ENCODE measurements at regions not wholly inside any gene's neighbourhood (a gene's known extent, or its start where the extent isn't known, plus 50 kb on each side); places are given as distances from the start of the nearest gene placed in this dataset.

GRCh38 chr1:58346036-58346355, 200.5 kb downstream of the OMA1 start:
- ChIA-PET POLR2A (no interaction called here), CTCF (interaction anchor here (1.0 to 1.4 kb wide), 3 partner anchors 10 to 21 kb away, joined by 3 to 4 read pairs (median 4); no protein-coding TSS in a partner anchor)
- TF ChIP-seq CTCF (IDR thresholded peaks at IDR 0.05; ENCODE audit: control extremely low read depth, extremely low read depth, low read depth, missing control alignments) = no peak
- no peak for DNase-seq (ENCODE audit: extremely low spot score)

GRCh38 chr1:58345215-58346035, 201.1 kb downstream of the OMA1 start:
- CTCF ChIA-PET = interaction anchor here (1.0 kb wide), 1 partner anchor 9 kb away, joined by 4 read pairs; no protein-coding TSS in a partner anchor
- DNase-seq (ENCODE audit: extremely low spot score) = no peak

GRCh38 chr1:58340185-58340584, 206.3 kb downstream of the OMA1 start:
- POLR2A ChIA-PET = no interaction called here
- CTCF ChIA-PET = no interaction called here
- no peak for TF ChIP-seq CTCF (IDR thresholded peaks at IDR 0.05; ENCODE audit: control extremely low read depth, extremely low read depth, low read depth, missing control alignments)
- DNase-seq (ENCODE audit: extremely low spot score) = no peak

More at GRCh38 chr1:58345215-58346035, 201.1 kb downstream of the OMA1 start:
- POLR2A ChIA-PET = no interaction called here
- no peak for TF ChIP-seq CTCF (IDR thresholded peaks at IDR 0.05; ENCODE audit: control extremely low read depth, extremely low read depth, low read depth, missing control alignments)

- no peak for DNase-seq (ENCODE audit: extremely low spot score)
- POLR2A ChIA-PET = no interaction called here
- CTCF ChIA-PET = no interaction called here
- no peak for TF ChIP-seq CTCF (IDR thresholded peaks at IDR 0.05; ENCODE audit: control extremely low read depth, extremely low read depth, low read depth, missing control alignments)
These were observed 208.4 kb downstream of the OMA1 start for GRCh38 chr1:58338081-58338480.

GRCh38 chr1:58333511-58333910, 213.0 kb downstream of the OMA1 start:
- no peak for DNase-seq (ENCODE audit: extremely low spot score)
- ChIA-PET POLR2A (no interaction called here), CTCF (no interaction called here)
- no peak for TF ChIP-seq CTCF (IDR thresholded peaks at IDR 0.05; ENCODE audit: control extremely low read depth, extremely low read depth, low read depth, missing control alignments)

GRCh38 chr1:58331156-58331555, 215.4 kb downstream of the OMA1 start:
- DNase-seq (ENCODE audit: extremely low spot score) = no peak
- no peak for TF ChIP-seq CTCF (IDR thresholded peaks at IDR 0.05; ENCODE audit: control extremely low read depth, extremely low read depth, low read depth, missing control alignments)
- ChIA-PET POLR2A (no interaction called here), CTCF (interaction anchor here (1.4 kb wide), 1 partner anchor 26 kb away, joined by 3 read pairs; no protein-coding TSS in a partner anchor)

Data from GM10248 (cell line).